AG04450 (cell line): ENCODE measurements at regions not wholly inside any gene's neighbourhood (a gene's known extent, or its start where the extent isn't known, plus 50 kb on each side); places are given as distances from the start of the nearest gene placed in this dataset.
"Not testable (repeated sequence)": the region's sequence is repeated elsewhere in the genome, so short reads cannot be mapped to it uniquely, and the experiment has no call there.

Experiments
- CTCF ChIA-PET: fragments of 300-600, 350-600 bp; formaldehyde crosslinking; extraction: SDS; loops from one replicate; lab custom pipeline; 2022; ENCODE audit warnings: antibody characterized with exemption, inconsistent platforms; lab: Charles Lee
- POLR2A ChIA-PET: fragments of 350-600 bp; formaldehyde crosslinking; extraction: SDS; loops from one replicate; lab custom pipeline; 2021; ENCODE audit warnings: antibody characterized with exemption, inconsistent platforms; lab: Yijun Ruan, JAX
- DNase-seq: peaks from one replicate; pipeline ENCODE4 v3.0.0-alpha.2; 2011; ENCODE audit warnings: low read depth, low spot score
- H3K27ac ChIP-seq: one replicate; pipeline ENCODE4 v1.5.1; 2012; ENCODE audit warnings: low read depth, low read length, control low read depth
- H3K27me3 ChIP-seq: one replicate; pipeline ENCODE4 v1.6.0; 2012; ENCODE audit warnings: low read length; ENCODE audit not compliant: control insufficient read depth, insufficient read depth
- H3K4me3 ChIP-seq: 2 replicates; pipeline ENCODE4 v1.5.1; 2011; ENCODE audit warnings: mild to moderate bottlenecking, low read depth, low read length, control low read depth
- H3K9me3 ChIP-seq: 2 replicates; pipeline ENCODE4 v1.5.1; 2012; ENCODE audit warnings: low read length; ENCODE audit not compliant: control insufficient read depth, insufficient read depth
- CTCF ChIP-seq: IDR thresholded peaks from 2 replicates; pipeline ENCODE4 v1.5.1; 2011; ENCODE audit warnings: low read depth, low read length, control low read depth, inconsistent platforms

GRCh38 chrX:53795576-53795975 is 109.1 kb upstream of the HUWE1 start:
- DNase-seq: no peak
- ChIA-PET CTCF (no interaction called here), POLR2A (no interaction called here)
- Histone ChIP-seq H3K27ac (no peak overlapping the region), H3K9me3 (no peaks in the 10 kb centered on the region), H3K4me3 (no peak overlapping the region), H3K27me3 (no peaks in the 10 kb centered on the region)
- no peak for TF ChIP-seq CTCF

GRCh38 chrX:53794181-53794580 is 107.7 kb upstream of the HUWE1 start:
- CTCF ChIA-PET: no interaction called here
- Histone ChIP-seq H3K27ac (no peak overlapping the region), H3K27me3 (no peaks in the 10 kb centered on the region), H3K4me3 (no peak overlapping the region), H3K9me3 (no peaks in the 10 kb centered on the region)
- DNase-seq: no peak
- POLR2A ChIA-PET: no interaction called here
- no peak for TF ChIP-seq CTCF

- TF ChIP-seq CTCF: no peak
- no peak for DNase-seq
- Histone ChIP-seq H3K27ac (no peak overlapping the region), H3K9me3 (no peaks in the 10 kb centered on the region), H3K27me3 (no peaks in the 10 kb centered on the region), H3K4me3 (no peak overlapping the region)
- POLR2A ChIA-PET: no interaction called here
- CTCF ChIA-PET: no interaction called here
Measured at GRCh38 chrX:53768865-53769264, 82.3 kb upstream of the HUWE1 start.

DNA sequence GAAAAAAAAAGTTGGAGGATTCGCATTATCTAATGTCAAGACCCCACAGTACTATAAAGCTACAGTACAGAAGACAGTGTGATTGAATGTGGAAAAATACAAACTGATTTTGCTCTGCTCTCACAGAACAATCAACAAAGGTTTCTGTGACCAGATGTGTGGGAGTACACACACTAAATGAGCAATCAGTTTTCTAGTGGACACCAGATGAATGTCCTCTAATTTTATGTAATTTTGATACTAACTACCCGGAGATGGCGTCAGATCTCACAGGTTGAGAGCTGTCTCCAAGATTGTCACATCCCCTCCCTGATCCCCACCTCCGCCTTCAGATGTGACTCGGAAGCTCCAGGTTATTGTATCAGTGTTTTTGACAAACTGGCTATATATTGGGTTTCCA is 81.9 kb upstream of the HUWE1 start:
- TF ChIP-seq CTCF: no peak
- Histone ChIP-seq H3K9me3 (no peaks in the 10 kb centered on the region), H3K27ac (no peak overlapping the region), H3K27me3 (no peaks in the 10 kb centered on the region), H3K4me3 (no peak overlapping the region)
- CTCF ChIA-PET: no interaction called here
- POLR2A ChIA-PET: no interaction called here
- no peak for DNase-seq

DNA sequence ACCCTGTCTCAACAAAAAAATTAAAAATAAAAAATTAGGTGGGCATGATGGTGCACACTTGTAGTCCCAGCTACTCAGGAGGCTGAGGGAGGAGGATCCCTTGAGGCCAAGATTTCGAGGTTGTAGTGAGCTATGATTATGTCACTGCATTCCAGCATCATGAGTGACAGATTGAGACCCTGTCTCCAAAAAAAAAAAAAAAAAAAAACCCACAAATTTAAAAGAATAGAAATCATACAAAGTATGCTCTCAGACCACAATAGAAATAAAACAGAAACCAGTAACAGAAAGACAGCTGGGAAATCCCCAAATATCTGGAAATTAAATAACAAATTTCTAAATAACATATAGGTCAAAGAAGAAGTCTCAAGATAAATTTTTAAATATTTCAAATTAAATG is 81.0 kb upstream of the HUWE1 start:
- no peak for DNase-seq
- Histone ChIP-seq H3K4me3 (no peak overlapping the region), H3K9me3 (no peaks in the 10 kb centered on the region), H3K27me3 (no peaks in the 10 kb centered on the region), H3K27ac (no peak overlapping the region)
- ChIA-PET CTCF (no interaction called here), POLR2A (no interaction called here)
- TF ChIP-seq CTCF: no peak

GRCh38 chrX:53757181-53757580 is 70.7 kb upstream of the HUWE1 start:
- CTCF ChIA-PET: interaction anchor here (0.6 kb wide), 1 partner anchor 1393 kb away, joined by 3 read pairs; no protein-coding TSS in a partner anchor
- POLR2A ChIA-PET: not testable (repeated sequence)

More at GRCh38 chrX:53757181-53757580, 70.7 kb upstream of the HUWE1 start:
- H3K27me3 ChIP-seq, H3K4me3 ChIP-seq, H3K27ac ChIP-seq, H3K9me3 ChIP-seq, DNase-seq: not testable (repeated sequence)
